H1 (cell line): ENCODE measurements at regions not wholly inside any gene's neighbourhood (a gene's known extent, or its start where the extent isn't known, plus 50 kb on each side); places are given as distances from the start of the nearest gene placed in this dataset.

Experiments
- CTCF ChIA-PET: fragments of 300-600 bp; sonication (Branson Sonifier 250); formaldehyde crosslinking; loops from one replicate; lab custom pipeline; 2021; ENCODE audit not compliant: partially characterized antibody; lab: Charles Lee
- POLR2A ChIA-PET: fragments of 300-600 bp; sonication (Branson Sonifier 250); formaldehyde crosslinking; loops from one replicate; lab custom pipeline; 2021; ENCODE audit warnings: inconsistent platforms; ENCODE audit not compliant: partially characterized antibody; lab: Charles Lee
- DNase-seq, 2 experiments: peaks; one replicate each; pipeline versions ENCODE4 v3.0.0 to v3.0.0-alpha.2; 2010 to 2022; ENCODE audit warnings: low spot score in 2 of 2, low read depth in 1 of 2, mixed read lengths in 1 of 2
- FAIRE-seq: peaks from 2 replicates; lab custom pipeline; 2011; peaks lifted over from hg19 to GRCh38; lab: Jason Lieb, UNC
- H2AFZ ChIP-seq: 2 replicates; pipeline ENCODE4 v1.8.1; 2012; ENCODE audit warnings: low read length, inconsistent platforms
- H2AK5ac ChIP-seq: 2 replicates; pipeline ENCODE4 v1.6.1; 2013; ENCODE audit warnings: low read depth, low read length
- H2BK120ac ChIP-seq: replicated peaks from 2 replicates; pipeline ENCODE3; 2013; ENCODE audit warnings: low read depth, low read length, inconsistent platforms
- H2BK12ac ChIP-seq: 2 replicates; pipeline ENCODE4 v1.6.1; 2013; ENCODE audit warnings: low read depth, low read length
- H2BK15ac ChIP-seq: 2 replicates; pipeline ENCODE4 v1.6.1; 2013; ENCODE audit warnings: low read length
- H2BK20ac ChIP-seq: 2 replicates; pipeline ENCODE4 v1.6.1; 2013; ENCODE audit warnings: low read length
- H2BK5ac ChIP-seq: 2 replicates; pipeline ENCODE4 v1.6.1; 2013; ENCODE audit warnings: low read depth, low read length
- H3K14ac ChIP-seq: 2 replicates; pipeline ENCODE4 v1.6.1; 2013; ENCODE audit warnings: inconsistent platforms; ENCODE audit not compliant: insufficient read length
- H3K18ac ChIP-seq: 2 replicates; pipeline ENCODE4 v1.6.1; 2013; ENCODE audit warnings: low read length; ENCODE audit errors: extremely low read depth
- H3K23ac ChIP-seq: 2 replicates; pipeline ENCODE4 v1.6.1; 2013; ENCODE audit warnings: inconsistent platforms; ENCODE audit not compliant: insufficient read length
- H3K23me2 ChIP-seq: 2 replicates; pipeline ENCODE4 v1.6.1; 2013; ENCODE audit warnings: low read depth, low read length
- H3K27ac ChIP-seq: 2 replicates; pipeline ENCODE4 v1.6.1; 2011; ENCODE audit warnings: low read depth, low read length, inconsistent platforms
- H3K27me3 ChIP-seq, 4 experiments: replicated peaks in 1 of 4; 1 replicate in 1 of 4; 2 replicates in 3 of 4; pipeline versions ENCODE4 v1.6.1 to v1.8.1; 2011 to 2013; ENCODE audit warnings: low read length in 3 of 4, mild to moderate bottlenecking in 3 of 4, inconsistent platforms in 2 of 4, mixed read lengths in 2 of 4, moderate library complexity in 1 of 4; ENCODE audit not compliant: control insufficient read depth in 3 of 4, insufficient read depth in 3 of 4; ENCODE audit errors: extremely low read depth in 1 of 4
- H3K36me3 ChIP-seq, 4 experiments: 2 replicates each; pipeline versions ENCODE4 v1.6.1 to v1.8.1; 2011 to 2013; ENCODE audit warnings: mild to moderate bottlenecking in 4 of 4, low read length in 3 of 4, moderate library complexity in 2 of 4, control low read depth in 1 of 4, inconsistent platforms in 1 of 4; ENCODE audit not compliant: insufficient read depth in 4 of 4, control insufficient read depth in 2 of 4
- H3K4ac ChIP-seq: replicated peaks from 2 replicates; pipeline ENCODE3; 2013; ENCODE audit warnings: low read length, low read depth, mixed read lengths, inconsistent platforms; ENCODE audit not compliant: insufficient read length
- H3K4me1 ChIP-seq, 4 experiments: replicated peaks in 1 of 4; 1 replicate in 1 of 4; 2 replicates in 3 of 4; pipeline versions ENCODE4 v1.6.1 to v1.8.1; 2011 to 2013; ENCODE audit warnings: low read length in 3 of 4, inconsistent platforms in 2 of 4, mixed read lengths in 1 of 4; ENCODE audit not compliant: insufficient read depth in 4 of 4, control insufficient read depth in 3 of 4
- H3K4me2 ChIP-seq, 2 experiments: 2 replicates each; pipeline versions ENCODE4 v1.6.1 to v1.8.1; 2011 to 2013; ENCODE audit warnings: low read depth in 2 of 2, low read length in 2 of 2, control low read depth in 1 of 2, inconsistent platforms in 1 of 2, mild to moderate bottlenecking in 1 of 2; ENCODE audit not compliant: insufficient read depth in 1 of 2
- H3K4me3 ChIP-seq, 4 experiments: fragments of 200-600, 300-600 bp in 1 of 4; sonication (generic), shearing (Covaris generic), sonication (Bioruptor Twin) in 1 of 4; 2 replicates each; pipeline versions ENCODE4 v1.5.1 to v1.8.1; 2011 to 2016; ENCODE audit warnings: low read length in 4 of 4, low read depth in 3 of 4, control low read depth in 2 of 4, inconsistent platforms in 2 of 4, mild to moderate bottlenecking in 2 of 4, mixed read lengths in 1 of 4, moderate library complexity in 1 of 4; ENCODE audit not compliant: insufficient read depth in 2 of 4; ENCODE audit errors: extremely low read depth in 1 of 4
- H3K56ac ChIP-seq: replicated peaks from 2 replicates; pipeline ENCODE3; 2013; ENCODE audit warnings: low read depth, mild to moderate bottlenecking, mixed read lengths, low read length, inconsistent platforms; ENCODE audit not compliant: insufficient read length
- H3K79me1 ChIP-seq: 2 replicates; pipeline ENCODE4 v1.6.1; 2013; ENCODE audit warnings: low read depth, low read length, control low read depth
- H3K79me2 ChIP-seq, 2 experiments: 2 replicates each; pipeline versions ENCODE4 v1.6.1 to v1.8.1; 2012 to 2013; ENCODE audit warnings: low read length in 2 of 2, mild to moderate bottlenecking in 2 of 2, inconsistent platforms in 1 of 2; ENCODE audit not compliant: insufficient read depth in 2 of 2, control insufficient read depth in 1 of 2
- H3K9ac ChIP-seq, 4 experiments: replicated peaks in 1 of 4; 1 replicate in 1 of 4; 2 replicates in 3 of 4; pipeline versions ENCODE4 v1.6.1 to v1.8.1; 2011 to 2013; ENCODE audit warnings: low read depth in 3 of 4, low read length in 3 of 4, control low read depth in 2 of 4, mild to moderate bottlenecking in 2 of 4, moderate library complexity in 2 of 4, inconsistent platforms in 1 of 4; ENCODE audit errors: extremely low read depth in 1 of 4
- H3K9me3 ChIP-seq, 2 experiments: 2 replicates each; pipeline versions ENCODE4 v1.6.1 to v1.8.1; 2012 to 2013; ENCODE audit warnings: mild to moderate bottlenecking in 2 of 2, moderate library complexity in 2 of 2, control low read depth in 1 of 2, inconsistent platforms in 1 of 2, low read depth in 1 of 2, low read length in 1 of 2, mixed read lengths in 1 of 2; ENCODE audit not compliant: insufficient read depth in 2 of 2
- H4K20me1 ChIP-seq, 2 experiments: replicated peaks in 1 of 2; 2 replicates each; pipeline versions ENCODE3 to v1.8.1; 2011 to 2013; ENCODE audit warnings: inconsistent platforms in 2 of 2, low read length in 2 of 2, mild to moderate bottlenecking in 1 of 2; ENCODE audit not compliant: insufficient read depth in 2 of 2, control insufficient read depth in 1 of 2
- H4K5ac ChIP-seq: 2 replicates; pipeline ENCODE4 v1.6.1; 2013; ENCODE audit warnings: low read length, low read depth, mixed read lengths, inconsistent platforms; ENCODE audit not compliant: insufficient read length
- H4K8ac ChIP-seq: 2 replicates; pipeline ENCODE4 v1.8.0; 2013; ENCODE audit warnings: mild to moderate bottlenecking, moderate library complexity, low read length, inconsistent platforms; ENCODE audit not compliant: insufficient read depth; ENCODE audit errors: extremely low read depth
- H4K91ac ChIP-seq: replicated peaks from 2 replicates; pipeline ENCODE3; 2013; ENCODE audit warnings: low read length, mixed read lengths, inconsistent platforms; ENCODE audit not compliant: insufficient read length
- BRCA1 ChIP-seq: IDR thresholded peaks from 2 replicates; pipeline ENCODE4 v1.6.1; 2012; ENCODE audit warnings: low read depth, low read length, improper control_type of control experiment
- CEBPB ChIP-seq: IDR thresholded peaks from 2 replicates; pipeline ENCODE4 v1.6.1; 2012; ENCODE audit warnings: low read depth, low read length
- CREB1 ChIP-seq: IDR thresholded peaks from 2 replicates; pipeline ENCODE4 v1.6.1; 2012; ENCODE audit warnings: inconsistent platforms
- EP300 ChIP-seq, 2 experiments: IDR thresholded peaks; 1 replicate in 1 of 2; 2 replicates in 1 of 2; pipeline ENCODE4 v1.6.1; 2011 to 2012; ENCODE audit warnings: low read depth in 2 of 2, low read length in 2 of 2, mild to moderate bottlenecking in 2 of 2, borderline replicate concordance in 1 of 2, inconsistent platforms in 1 of 2, moderate library complexity in 1 of 2
- KDM5A ChIP-seq: fragments of 200-600 bp; IDR thresholded peaks from 2 replicates; pipeline ENCODE4 v1.7.1; 2012; ENCODE audit warnings: mild to moderate bottlenecking, low read length, inconsistent platforms, mixed read lengths
- PHF8 ChIP-seq: fragments of 200-600 bp; sonication (generic); conservative IDR thresholded peaks from 2 replicates; pipeline ENCODE4 v1.7.1; 2012; ENCODE audit warnings: low read depth, mild to moderate bottlenecking, inconsistent platforms, low read length, moderate library complexity
- RFX5 ChIP-seq: IDR thresholded peaks from 2 replicates; pipeline ENCODE4 v1.6.1; 2011; ENCODE audit warnings: low read depth, low read length, improper control_type of control experiment, borderline replicate concordance
- WGBS, 2 experiments: shearing (Covaris generic) in 1 of 2; methylation state at CpG; one replicate each; pipeline versions ENCODE4 v1.1.6 to v1.1.7; 2013 to 2015; ENCODE audit warnings: low lambda C conversion rate in 2 of 2, mixed read lengths in 2 of 2, inconsistent platforms in 1 of 2, low coverage in 1 of 2, missing lambda C conversion rate in 1 of 2; ENCODE audit not compliant: insufficient replicate concordance in 2 of 2, insufficient coverage in 1 of 2, insufficient read length in 1 of 2; ENCODE audit errors: extremely low coverage in 1 of 2, missing lambda C conversion rate in 1 of 2; 5-methylcytosine and 5-hydroxymethylcytosine counted together

DNA sequence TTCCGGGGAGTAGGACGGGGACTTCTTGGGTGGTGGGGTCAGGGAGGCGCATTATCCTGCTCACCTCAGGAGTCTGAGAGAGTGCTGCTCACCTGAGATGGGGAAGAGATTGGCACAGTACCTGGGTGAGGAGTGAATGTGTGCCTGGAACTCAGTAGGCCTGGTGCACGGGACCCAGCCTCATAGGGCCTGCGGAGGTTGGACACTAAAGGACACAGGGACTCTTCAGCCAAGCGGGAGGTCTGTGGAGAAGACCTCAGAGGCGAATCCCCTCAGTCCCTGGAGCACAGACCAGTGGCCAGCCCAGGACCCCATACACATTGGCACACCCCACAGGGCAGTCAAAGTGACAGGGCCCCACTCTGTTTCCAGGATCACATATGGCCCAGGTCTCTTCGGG, 73.2 kb downstream of the OAT start:
- Histone ChIP-seq H3K4ac (no peak overlapping the region), H3K23me2 (no peaks in the 10 kb centered on the region; the same call in 1 of the 2 replicates), H3K23ac (no peak overlapping the region), H3K14ac (no peak overlapping the region), H2BK20ac (no peak overlapping the region), H3K56ac (no peak overlapping the region), H3K9ac (no peak overlapping the region), H2AFZ (no peak overlapping the region), H3K27ac (no peak overlapping the region), H3K36me3 (no peaks in the 10 kb centered on the region), H3K4me2 (no peak overlapping the region), H2BK5ac (no peak overlapping the region), H3K79me2 (no peaks in the 10 kb centered on the region), H3K4me1 (no peaks in the 10 kb centered on the region; a peak in 1 of 7 replicates), H3K79me1 (no peaks in the 10 kb centered on the region), H4K91ac (no peak overlapping the region), H3K9me3 (no peaks in the 10 kb centered on the region), H3K4me3 (no peak overlapping the region), H3K27me3 (no peaks in the 10 kb centered on the region), H2BK12ac (no peak overlapping the region), H2BK120ac (no peak overlapping the region), H4K20me1 (no peaks in the 10 kb centered on the region), H4K8ac (no peak overlapping the region), H2BK15ac (no peak overlapping the region), H4K5ac (no peak overlapping the region), H2AK5ac (no peak overlapping the region), H3K18ac (no peak overlapping the region)
- DNase-seq: no peak
- WGBS, 2 experiments: 96% methylated on average over 8 of the region's 8 CpGs; no CpG with 5 or more reads in 1 of the 2 experiments
- TF ChIP-seq RFX5 (no peak), PHF8 (no peak), CEBPB (no peak), BRCA1 (no peak), KDM5A (no peak), CREB1 (no peak), EP300 (IDR thresholded peaks at IDR 0.05; ENCODE audit: borderline replicate concordance in 1 of 2, low read depth in 2 of 2, low read length in 2 of 2) (no peak)
- ChIA-PET POLR2A (no interaction called here), CTCF (interaction anchor here (1.0 to 1.5 kb wide), 4 partner anchors 50 to 480 kb away, joined by 3 to 4 read pairs (median 4); no protein-coding TSS in a partner anchor)
- FAIRE-seq: no peak
